ENCODE measurements at regions not wholly inside any gene's neighbourhood (a gene's known extent, or its start where the extent isn't known, plus 50 kb on each side); places are given as distances from the start of the nearest gene placed in this dataset.

DNA sequence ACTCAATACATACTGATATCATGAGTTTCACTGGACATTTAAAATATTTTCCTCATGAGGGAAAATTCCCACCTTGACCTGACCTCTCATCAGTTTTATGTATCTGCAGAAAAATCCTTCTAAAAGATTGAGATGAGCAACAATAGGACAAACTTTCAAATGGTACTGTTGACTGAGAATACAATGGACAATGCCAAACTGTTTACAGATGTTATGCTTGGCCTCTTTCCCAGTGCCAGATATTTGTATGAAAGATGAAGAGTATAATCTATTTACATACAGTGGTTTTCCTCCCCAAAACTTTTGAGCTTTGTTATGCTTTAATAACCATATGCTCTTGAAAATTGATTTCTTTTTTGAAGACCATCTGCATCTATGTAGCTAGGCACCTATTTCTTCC, 245.1 kb upstream of the RSPO3 start:
- Histone ChIP-seq H2BK15ac (ENCODE audit: low read depth, low read length) (no peak overlapping the region), H4K20me1 (ENCODE audit: control insufficient read depth, insufficient read depth, insufficient read length) (no peaks in the 10 kb centered on the region), H3K4me1 (ENCODE audit: insufficient read depth, low read length) (no peaks in the 10 kb centered on the region; the same call in 1 of the 2 replicates), H3K56ac (ENCODE audit: insufficient read length, low read depth, low read length) (no peak overlapping the region), H3K9me3 (ENCODE audit: control insufficient read depth, low read depth, low read length) (no peaks in the 10 kb centered on the region), H3K18ac (ENCODE audit: insufficient read length, low read depth, low read length) (no peak overlapping the region), H3K14ac (ENCODE audit: insufficient read depth, low read length) (no peak overlapping the region), H2BK20ac (ENCODE audit: low read depth, low read length, poor library complexity, severe bottlenecking) (no peak overlapping the region), H3K4me2 (ENCODE audit: insufficient read depth, insufficient read length, low read length) (no peak overlapping the region), H3K27me3 (ENCODE audit: insufficient read depth, low read length) (no peaks in the 10 kb centered on the region), H2BK120ac (ENCODE audit: low read depth, low read length, poor library complexity, severe bottlenecking) (no peak overlapping the region), H3K9ac (ENCODE audit: extremely low read depth, insufficient read length, low read length) (no peak overlapping the region), H2AFZ (ENCODE audit: low read length) (no peak overlapping the region), H3K4ac (ENCODE audit: low read depth, low read length) (no peak overlapping the region), H2AK5ac (ENCODE audit: insufficient read length, low read length) (no peak overlapping the region), H2BK12ac (ENCODE audit: insufficient read length, low read depth, low read length) (no peak overlapping the region), H4K91ac (ENCODE audit: insufficient read length, low read depth, low read length) (no peak overlapping the region), H4K8ac (replicated peaks; ENCODE audit: insufficient read length, low read depth, low read length) (no peak overlapping the region), H4K5ac (ENCODE audit: insufficient read length, low read depth, low read length) (no peak overlapping the region), H3K79me2 (ENCODE audit: insufficient read depth, low read length) (no peaks in the 10 kb centered on the region), H3T11ph (ENCODE audit: low read length) (no peak overlapping the region), H3K27ac (ENCODE audit: insufficient read length, low read depth, low read length) (no peak overlapping the region), H3K23ac (ENCODE audit: insufficient read length, low read depth, low read length) (no peak overlapping the region), H2BK5ac (ENCODE audit: insufficient read length, low read length) (no peak overlapping the region), H3K23me2 (ENCODE audit: insufficient read length, low read depth, low read length, poor library complexity, severe bottlenecking) (no peaks in the 10 kb centered on the region), H3K79me1 (ENCODE audit: insufficient read depth, low read depth, low read length, poor library complexity, severe bottlenecking) (no peaks in the 10 kb centered on the region)
- no peaks in the 10 kb centered on the region for H3K4me1 Mint-ChIP-seq
- H3K36me3 Mint-ChIP-seq (ENCODE audit: insufficient read depth in 1 of 3, low read depth in 3 of 3) = no peaks in the 10 kb centered on the region
- no peak overlapping the region for H3K4me3 Mint-ChIP-seq
- DNase-seq = no peak
- no peaks in the 10 kb centered on the region; the same call in 1 of the 2 replicates for H3K27me3 Mint-ChIP-seq (ENCODE audit: low read depth)
- TF ChIP-seq, protein P1, sequence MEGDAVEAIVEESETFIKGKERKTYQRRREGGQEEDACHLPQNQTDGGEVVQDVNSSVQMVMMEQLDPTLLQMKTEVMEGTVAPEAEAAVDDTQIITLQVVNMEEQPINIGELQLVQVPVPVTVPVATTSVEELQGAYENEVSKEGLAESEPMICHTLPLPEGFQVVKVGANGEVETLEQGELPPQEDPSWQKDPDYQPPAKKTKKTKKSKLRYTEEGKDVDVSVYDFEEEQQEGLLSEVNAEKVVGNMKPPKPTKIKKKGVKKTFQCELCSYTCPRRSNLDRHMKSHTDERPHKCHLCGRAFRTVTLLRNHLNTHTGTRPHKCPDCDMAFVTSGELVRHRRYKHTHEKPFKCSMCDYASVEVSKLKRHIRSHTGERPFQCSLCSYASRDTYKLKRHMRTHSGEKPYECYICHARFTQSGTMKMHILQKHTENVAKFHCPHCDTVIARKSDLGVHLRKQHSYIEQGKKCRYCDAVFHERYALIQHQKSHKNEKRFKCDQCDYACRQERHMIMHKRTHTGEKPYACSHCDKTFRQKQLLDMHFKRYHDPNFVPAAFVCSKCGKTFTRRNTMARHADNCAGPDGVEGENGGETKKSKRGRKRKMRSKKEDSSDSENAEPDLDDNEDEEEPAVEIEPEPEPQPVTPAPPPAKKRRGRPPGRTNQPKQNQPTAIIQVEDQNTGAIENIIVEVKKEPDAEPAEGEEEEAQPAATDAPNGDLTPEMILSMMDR (conservative IDR thresholded peaks at IDR 0.05) = no peak
- no peak overlapping the region for H3K27ac Mint-ChIP-seq
- no peaks in the 10 kb centered on the region for H3K9me3 Mint-ChIP-seq

All from H9 (cell line).